HG03108 (cell line): ENCODE measurements at regions not wholly inside any gene's neighbourhood (a gene's known extent, or its start where the extent isn't known, plus 50 kb on each side); places are given as distances from the start of the nearest gene placed in this dataset.
A peak's percentile ranks its signal among the peaks of the same experiment; 100 is the strongest.
"Not testable (repeated sequence)": the region's sequence is repeated elsewhere in the genome, so short reads cannot be mapped to it uniquely, and the experiment has no call there.

Experiments used
- ATAC-seq: cut with Tn5 transposase; IDR thresholded peaks from one replicate; pipeline ENCODE4 v1.9.1; 2021; ENCODE audit warnings: moderate library complexity; ENCODE audit not compliant: unreplicated experiment

DNA sequence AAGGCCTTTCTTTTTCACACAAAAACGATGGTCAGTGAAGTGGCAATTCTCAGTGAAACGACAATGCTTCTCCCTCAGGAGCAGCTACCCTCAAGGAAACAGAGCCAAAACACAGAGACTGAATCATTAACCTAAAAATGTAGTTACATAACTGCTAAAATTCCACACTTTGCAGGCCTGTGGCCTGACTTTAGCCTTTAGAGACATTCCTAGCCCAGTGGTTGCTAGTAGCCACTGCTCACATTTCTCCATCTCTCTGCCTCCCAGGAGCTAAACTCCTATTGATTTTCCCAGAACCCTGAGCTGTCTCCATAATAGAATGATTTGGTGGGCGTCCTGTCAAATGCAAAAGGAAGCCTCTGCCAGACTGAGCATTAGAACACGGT lies 630.1 kb upstream of the KCNMB2 start:
- no peak for ATAC-seq

DNA sequence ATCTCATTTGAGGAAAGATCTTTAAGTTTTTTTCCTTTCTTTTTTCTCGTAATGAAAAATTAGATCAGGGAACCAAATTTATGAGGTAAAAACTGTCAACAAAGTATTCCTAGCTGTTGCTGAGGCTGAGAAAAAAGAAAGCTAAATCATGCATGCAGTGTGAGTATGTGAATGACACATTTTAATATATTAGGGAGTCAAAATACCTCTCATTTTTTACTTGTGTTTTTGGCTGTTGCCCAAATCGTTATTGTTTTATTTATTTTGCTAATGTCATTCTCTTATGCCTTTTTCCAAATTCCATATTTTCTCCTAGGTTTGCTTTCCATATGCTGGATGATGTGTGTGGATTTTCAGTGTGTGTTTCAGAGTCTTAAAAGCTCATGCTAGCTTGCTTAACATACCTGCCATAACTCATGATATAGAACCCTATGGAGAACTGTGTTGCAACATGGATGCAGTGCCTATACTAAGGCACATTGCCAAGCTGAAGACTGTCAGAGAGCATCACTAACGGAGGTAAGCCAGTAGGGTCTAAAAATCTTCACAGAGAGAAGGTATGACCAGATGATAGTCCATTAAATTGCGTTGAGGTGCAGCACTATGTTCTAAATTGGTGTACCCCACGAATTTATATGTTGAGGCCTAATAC lies 629.5 kb upstream of the KCNMB2 start:
- no peak for ATAC-seq

DNA sequence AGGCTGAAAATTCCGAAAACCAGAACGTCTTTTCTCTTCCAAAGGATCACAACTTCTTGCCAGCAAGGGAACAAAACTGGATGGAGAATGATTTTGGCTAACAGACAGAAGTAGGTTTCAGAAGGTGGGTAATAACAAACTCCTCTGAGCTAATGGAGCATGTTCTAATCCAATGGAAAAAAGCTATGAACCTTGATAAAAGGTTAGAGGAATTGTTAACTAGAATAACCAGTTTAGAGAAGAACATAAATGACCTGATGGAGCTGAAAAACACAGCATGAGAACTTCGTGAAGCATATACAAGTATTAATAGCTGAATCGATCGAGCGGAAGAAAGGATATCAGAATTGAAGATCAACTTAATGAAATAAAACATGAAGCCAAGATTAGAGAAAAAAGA lies 626.7 kb upstream of the KCNMB2 start:
- ATAC-seq = not testable (repeated sequence)

DNA sequence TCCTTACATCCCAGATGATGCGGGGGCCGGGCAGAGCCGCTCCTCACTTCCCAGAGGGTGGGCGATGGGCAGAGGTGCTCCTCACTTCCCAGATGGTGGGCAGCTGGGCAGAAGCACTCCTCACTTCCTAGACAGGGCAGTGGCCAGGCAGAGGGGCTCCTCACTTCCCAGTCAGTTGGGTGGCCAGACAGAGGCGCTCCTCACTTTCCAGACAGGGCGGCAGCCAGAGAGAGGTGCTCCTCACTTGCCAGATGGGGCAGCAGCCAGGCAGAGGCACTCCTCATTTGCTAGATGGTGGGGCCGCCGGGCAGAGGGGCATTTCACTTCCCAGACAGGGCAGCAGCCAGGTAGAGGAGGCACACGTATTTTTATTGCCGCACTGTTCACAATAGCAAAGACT lies 622.0 kb upstream of the KCNMB2 start:
- no peak for ATAC-seq

DNA sequence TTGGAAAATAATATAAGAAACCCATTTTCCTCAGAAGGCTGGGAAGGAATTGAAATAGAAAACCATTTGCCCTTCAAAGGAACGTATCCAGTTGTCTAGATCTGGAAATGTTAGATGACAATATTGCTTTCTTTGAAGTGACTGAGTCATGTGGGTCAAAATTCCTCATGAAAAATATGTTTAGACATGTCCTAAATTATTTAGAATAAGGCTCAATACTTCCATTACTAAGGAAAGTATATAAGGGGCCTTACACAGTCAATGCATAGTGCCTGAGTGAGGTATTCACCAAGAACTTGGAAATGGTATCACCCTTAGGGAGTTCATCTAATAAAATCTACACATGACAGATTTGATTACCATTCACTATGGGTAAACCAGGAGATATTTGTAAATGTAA lies 619.8 kb upstream of the KCNMB2 start:
- ATAC-seq = no peak

DNA sequence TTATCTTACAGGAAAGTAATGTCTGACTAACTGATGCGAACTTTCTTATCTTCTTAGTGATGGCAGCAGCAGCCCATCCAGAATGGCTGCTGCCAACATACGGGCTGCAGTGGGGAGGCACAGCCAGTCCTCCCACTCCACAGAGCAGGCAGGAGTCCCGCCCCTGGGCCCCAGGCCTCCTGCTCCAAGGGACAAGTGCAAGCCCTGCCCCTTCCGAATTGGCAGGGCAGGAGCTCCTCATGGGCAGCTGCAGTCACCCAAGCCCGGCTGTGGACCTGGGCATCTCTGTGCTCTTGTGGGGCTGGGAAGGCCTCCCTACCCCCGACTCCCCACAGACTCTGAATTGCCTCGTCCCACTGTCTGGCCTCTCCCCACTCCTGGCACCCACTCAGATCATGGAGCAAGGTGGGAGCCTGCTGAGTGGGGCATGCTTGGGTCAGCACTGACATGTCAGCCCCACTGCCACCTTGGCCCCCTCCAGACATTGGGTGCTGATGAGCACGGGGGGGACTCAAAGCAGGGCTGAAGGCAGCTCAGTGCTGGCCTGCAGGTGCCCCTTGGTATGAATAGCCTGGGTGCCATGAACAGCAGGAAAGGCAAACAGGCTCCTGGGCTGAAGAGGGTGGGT lies 618.9 kb upstream of the KCNMB2 start:
- ATAC-seq = no peak

DNA sequence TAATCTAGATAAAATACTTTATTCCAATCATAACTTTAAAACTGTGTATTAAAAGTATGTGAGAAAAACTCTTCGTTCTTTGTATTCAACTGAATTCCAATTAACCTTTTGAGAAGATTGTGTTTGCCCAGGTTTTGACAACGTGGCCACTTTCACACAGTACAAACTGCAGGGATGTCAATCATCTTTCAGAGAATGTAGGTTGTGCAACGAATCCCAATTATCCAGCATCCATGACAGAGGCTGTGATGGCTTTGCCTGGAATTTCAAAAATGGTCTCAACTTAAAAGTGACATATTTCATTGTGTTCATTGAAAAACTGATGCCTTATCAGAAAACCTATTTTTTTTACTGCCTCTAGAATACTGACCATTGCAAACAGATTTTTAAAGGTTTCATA lies 615.1 kb upstream of the KCNMB2 start:
- ATAC-seq = no peak

DNA sequence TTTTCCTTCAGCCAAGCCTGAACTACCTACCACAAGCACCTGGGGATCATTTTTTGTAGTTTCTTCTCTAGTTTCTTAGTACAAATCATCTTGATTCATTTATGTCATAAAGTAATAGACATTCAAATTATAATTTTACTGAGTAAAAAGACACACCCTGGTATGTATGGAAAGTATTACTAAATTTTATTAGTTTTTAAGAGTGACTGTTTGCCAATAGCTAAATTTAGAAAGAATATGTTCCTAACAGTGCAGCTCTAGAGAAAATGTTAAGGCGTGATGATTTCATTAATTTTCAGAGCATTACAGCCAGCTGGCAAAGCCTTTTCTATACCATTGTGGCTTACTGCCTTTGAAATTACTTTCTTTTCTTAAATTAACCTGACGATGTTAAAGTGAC lies 612.0 kb upstream of the KCNMB2 start:
- no peak for ATAC-seq

DNA sequence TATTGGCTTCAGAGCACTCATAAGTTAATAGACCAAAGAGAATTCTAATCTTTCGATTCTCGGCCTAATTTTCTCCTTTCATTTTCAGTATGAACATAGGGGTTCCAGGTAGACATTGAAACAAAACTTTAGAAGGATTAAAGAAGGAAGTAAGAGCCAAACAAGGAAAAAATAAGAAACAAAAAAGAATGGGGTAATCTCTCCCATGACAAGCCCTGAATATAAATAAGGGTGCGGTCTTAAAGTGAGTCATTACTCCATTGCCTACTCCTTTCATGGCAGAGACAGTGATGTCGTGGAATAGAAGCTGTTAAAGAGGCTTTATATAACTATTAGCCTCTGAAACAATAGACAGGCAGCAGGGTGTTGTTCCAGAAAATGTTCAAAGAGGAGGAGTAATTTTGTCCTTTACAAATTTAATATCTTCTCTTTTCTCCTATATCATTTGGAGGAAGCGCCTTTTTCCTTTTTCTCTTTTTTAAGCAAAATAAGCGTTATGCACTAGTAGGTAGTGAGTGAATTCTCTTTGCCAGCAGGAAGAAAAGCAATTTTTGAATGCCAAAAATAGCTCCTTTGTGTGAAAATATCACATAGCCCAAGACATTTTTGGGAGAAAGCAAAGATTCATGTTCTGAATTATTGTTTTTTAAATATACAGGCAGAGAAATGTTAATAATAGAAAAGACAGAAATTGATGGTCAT lies 607.9 kb upstream of the KCNMB2 start:
- ATAC-seq = peak; percentile 77

DNA sequence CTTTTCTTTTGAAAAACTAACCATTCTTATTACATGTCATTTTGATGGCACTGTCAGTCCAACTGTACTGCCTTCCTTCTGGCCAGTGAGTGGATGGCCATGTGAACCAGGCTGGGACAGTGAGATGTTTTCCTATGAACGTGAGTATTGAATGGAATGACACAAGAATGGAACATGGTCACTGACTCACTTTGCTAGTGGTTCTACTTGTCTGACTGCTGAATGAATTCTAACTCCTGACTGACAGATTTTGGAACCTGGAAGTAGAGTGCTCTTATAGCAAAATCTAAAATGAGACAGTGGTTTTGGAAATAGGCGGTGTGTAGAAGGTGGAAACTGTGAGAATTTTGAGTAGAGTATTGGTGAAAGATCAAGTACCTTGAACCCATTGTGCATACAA lies 606.9 kb upstream of the KCNMB2 start:
- no peak for ATAC-seq

DNA sequence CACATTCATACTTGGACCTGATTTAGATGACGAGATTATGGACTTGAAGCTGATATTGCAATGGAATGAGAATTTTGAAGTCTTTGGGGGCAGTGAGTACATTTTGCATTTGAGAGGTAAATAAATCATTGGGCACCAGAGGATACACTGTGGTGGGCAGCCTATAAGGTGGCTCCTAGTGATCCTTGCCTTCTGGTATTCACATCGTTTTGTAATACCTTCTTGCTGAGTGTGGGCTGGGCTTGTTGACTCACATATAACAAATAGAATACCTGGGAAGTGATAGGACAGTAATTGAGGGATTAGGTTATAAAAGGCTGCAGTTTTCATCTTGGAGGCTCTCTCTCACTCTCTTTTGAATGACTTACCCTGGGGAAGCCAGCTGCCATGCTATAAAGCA lies 605.5 kb upstream of the KCNMB2 start:
- no peak for ATAC-seq

DNA sequence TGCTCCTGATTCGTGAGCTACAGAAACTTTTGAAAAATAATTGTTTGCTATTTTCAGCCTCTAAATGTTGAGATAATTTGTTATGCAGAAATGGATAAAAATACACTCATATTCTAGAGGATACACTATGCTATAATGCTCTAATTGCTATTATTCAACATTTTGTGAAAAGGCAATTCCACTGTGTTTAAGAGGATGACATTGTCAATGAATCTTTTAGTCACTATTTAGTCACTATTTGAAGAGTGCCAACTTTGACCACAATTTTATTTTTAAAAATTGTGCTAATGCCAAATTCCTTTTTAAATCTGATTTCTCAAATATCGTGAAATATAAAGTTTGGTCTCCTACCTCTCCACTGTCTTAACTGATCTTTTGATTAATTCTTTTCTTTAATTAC lies 604.9 kb upstream of the KCNMB2 start:
- ATAC-seq = no peak

DNA sequence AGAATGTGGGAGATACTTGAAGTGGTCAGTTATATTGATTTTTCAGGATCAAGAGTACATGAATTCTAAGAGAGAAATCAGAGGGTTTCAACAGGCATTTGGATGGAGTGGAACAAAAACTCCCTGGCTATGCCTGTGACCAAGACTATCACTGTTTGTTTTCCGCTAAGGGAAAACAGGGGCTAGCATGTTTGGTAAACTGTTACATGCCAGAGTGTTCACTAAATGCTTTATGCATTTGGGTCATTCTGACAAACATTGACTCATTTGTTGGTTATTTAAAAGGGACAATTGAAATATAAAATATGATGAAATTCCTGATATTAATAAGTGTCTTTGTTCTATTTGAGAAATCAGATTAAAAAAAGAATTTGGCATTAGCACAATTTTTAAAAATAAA lies 603.9 kb upstream of the KCNMB2 start:
- no peak for ATAC-seq

DNA sequence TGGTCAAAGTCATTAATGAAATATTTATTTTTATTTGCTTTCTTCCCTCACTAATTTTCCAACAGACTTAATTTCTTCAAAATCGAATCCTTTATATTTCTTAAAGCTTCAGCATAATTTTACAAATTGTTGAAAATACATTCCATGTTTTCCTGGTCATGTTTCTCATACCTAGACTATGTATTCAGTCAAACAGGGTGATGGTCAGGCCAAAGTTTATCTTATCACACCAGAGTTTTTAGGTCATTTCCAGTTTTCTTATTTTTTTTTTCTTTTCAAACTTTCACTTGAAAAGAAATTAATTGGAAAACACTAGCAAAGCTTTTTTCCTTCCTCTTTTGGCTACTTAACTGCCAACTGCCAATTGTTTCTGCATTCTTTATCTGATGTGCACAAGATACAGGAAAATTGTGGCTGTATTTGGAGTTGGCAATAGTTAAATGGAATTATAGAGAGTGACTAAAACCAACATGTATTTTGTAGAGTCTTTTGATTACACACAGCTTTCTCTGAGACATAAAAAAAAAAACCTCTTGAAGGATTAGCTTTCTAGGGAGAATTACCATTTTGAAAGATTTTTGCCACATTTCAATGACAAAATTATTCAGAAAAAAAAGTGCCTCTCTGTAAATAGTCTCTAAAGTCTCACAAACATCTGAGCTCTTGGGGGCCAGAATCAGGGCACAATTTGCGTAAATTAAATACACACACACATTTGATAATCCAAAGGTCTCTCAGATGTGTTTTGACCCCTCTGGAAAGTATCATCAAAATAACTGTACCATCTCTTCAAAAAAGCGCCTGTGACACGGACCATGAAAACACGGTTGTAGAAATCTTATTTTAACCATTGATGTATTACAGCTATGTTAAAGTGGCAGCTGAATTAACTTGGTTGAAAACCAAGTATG lies 603.2 kb upstream of the KCNMB2 start:
- no peak for ATAC-seq

DNA sequence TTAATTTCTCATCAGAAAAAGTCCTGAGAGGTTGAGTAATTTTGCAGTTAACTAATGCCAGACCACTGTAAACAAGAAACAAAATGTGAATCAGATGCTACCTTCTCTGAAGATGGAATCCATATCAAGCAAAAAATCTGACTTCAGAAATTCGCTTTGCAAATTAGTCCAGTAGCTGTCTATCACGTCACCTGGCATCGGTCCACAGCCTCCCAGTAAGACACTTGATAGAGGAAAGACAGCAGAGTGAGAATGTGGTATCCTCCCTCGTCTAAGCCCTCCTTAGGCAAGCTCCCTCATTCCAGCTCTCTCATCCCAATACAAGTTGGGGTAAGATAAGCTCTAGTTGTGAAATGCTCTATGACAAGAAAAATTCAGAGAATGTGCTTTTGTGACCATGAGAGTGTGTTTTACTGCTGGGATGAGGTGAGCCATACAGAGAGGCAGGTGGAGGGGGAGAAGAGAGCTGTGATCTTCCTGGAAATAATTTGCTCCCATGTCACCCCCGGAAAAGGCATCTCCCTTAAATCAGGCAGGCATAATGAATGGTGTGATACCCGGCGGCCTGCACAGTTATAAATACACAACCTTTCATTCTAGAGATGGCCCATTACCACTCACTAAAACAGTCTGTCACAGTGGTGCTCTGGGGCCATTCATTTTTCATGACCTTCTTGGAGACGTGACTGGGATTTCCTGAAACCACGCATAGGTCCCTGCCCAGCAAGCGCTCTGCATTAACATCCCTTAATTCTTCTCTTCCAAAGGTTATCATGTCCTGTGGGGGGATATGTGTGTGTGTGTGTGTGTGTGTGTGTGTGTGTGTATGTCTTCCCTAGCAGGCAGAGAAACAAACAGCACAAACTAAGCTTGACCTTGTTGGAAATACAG lies 602.0 kb upstream of the KCNMB2 start:
- ATAC-seq = no peak

DNA sequence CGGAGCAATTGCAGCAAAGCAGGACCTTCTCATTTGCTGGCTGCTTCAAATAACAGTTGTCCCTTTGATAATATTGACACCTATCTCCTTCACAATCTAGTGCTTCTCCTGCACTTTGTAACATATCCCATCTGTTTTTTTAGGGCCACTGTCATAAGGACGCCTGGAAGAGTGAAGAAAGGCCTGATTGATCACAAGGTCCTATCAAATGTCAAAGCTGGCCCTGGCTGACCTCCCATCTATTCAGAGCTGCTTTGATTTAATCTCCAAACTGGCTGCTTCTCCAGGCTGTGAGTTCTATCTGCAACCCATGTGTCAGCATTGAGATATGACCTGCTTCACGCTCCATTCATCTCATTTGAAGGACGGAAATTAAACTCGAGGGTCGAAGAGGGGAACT lies 601.2 kb upstream of the KCNMB2 start:
- no peak for ATAC-seq

DNA sequence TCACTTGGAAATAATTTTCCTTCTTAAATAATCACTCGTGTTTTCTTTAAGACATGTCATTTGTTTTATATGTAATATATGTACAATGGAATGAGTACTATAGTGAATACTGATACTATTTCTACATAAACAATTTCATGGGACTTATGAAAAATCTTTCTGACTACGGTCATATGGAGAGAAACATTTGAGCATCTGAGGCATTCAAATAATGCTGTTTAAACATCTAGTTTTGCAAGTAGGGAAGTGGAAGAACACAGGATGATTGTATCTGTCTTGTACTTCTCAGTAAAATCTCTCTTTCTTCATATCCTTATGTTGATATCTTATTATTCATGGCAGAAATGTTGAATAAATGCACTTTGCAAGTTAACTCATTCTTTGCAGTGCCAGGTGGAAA lies 599.5 kb upstream of the KCNMB2 start:
- no peak for ATAC-seq

DNA sequence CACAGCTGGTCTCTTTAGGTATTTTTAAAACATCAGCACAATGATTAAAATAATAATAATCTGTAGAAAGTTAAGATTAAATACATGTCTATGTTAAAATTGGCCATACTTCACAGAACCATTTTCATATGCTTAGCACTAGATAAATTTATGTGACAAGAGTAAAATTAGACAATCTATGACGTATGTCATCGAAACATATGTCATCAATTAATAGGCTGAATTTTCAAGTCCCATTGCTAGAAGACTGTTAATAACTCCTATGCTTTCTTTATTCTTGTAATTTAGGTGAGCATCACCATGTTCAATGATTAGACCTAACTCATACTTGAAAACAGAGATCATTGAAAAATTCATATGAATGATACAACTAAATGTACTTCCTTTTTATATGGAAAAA lies 593.3 kb upstream of the KCNMB2 start:
- ATAC-seq = no peak

DNA sequence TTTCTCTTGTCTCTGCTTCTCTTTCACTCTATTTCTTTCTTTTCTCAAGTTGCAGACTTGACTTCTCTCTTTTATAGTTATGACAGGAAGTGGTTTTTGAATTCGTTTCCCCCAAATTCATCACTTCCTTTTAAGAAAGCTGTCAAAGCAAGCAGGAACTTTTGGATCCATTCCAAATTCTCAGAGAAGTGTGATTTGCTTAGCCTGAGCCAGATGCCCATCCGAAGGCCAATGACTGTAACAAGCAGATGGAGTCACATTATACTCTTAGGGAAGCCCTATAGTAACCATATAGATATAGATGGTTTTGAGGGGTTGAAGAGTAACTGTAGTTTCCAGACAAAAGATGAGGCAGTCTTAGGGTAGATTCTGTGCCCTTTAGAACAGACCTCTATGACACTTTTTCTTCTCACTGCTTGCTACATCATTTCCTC lies 592.0 kb upstream of the KCNMB2 start:
- ATAC-seq = no peak

DNA sequence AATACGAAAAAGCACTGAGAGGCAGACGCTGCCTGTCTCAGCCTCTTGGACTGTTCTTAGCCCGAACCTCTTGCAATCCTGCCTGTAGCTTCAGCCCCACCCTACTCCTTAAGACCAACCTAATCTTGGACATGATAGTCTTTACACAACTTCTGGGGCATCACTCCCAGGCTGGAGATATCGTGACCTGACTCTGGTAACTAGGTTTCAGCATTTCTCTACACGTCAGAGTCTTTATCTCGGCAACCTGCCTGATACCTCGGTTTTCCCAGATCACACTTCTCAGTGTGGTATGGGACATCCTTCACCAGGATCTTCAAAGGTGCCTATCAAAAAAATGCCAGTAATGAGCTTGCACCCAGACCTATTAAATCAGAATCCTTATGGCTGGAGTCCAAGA lies 590.2 kb upstream of the KCNMB2 start:
- ATAC-seq = no peak
